Inflammatory macrophage treated with lipopolysaccharide for 1 hour (primary cell): ENCODE measurements at regions not wholly inside any gene's neighbourhood (a gene's known extent, or its start where the extent isn't known, plus 50 kb on each side); places are given as distances from the start of the nearest gene placed in this dataset.

ENCODE experiments used
- DNase-seq, 2 donors: peaks; one replicate each; pipeline ENCODE4 v3.0.0-alpha.2; 2020 to 2022

DNA sequence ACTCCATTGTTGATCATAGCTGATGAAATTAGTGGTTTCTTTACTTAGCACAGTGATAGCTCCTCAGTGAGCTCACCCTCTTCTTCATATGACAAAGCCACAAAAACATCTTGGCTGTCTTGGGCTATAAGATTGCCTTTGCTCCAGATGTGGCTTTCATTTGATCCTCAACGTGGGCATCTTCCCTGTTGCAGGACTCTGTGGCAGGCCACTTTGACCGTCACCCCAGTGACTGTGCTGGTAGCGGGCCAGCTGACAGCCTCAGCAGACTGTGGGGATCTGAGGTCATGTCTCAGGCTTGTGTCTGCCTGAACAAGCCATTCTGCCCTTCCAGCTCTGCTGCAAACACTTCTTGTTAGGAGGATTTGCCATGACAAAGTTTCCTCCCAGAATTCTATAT, 422.2 kb downstream of the NR2F1-AS1 start:
- no peak for DNase-seq

- DNase-seq = no peak
These were observed 424.5 kb downstream of the NR2F1-AS1 start for GRCh38 chr5:93156566-93156965.

- no peak for DNase-seq
These were observed 426.5 kb downstream of the NR2F1-AS1 start for GRCh38 chr5:93154535-93154934.

DNA sequence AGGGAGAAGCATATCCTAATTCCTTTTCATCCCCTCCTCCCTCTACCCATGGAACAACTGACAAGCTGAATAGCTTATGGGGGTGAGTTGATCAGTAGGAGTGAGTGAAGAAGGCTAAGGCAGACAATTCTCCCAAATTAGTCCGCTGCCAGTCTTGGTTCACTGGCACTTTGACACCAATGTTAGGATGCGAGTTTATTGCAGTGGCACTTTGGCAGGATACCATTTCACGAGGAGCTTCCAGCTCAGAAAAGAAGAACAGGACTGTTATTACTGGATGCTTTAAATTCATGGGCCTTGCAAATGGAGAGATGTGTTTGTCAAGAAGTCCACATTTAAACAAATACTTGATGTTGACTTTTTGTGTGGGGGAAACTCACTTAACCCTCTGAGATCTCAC, 427.6 kb downstream of the NR2F1-AS1 start:
- no peak for DNase-seq

DNA sequence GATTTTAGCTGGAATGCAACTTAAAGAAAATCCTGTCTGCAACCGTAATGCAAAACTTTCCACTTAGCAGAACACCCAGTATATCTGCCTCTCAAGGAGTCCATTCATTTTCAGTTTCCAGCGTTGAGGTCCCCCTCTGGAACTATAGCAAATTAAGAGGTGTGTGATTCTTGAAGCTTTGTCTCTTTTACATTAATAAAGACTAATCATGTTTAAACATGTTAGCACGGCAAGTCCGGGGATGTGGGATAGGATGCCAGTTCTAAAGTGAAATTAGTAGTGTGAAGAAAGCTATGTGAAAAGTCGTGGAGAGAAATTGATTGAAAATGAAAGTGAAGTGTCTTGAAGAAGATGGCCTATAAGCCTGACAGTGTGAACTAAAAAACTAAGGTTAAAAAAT, 429.1 kb downstream of the NR2F1-AS1 start:
- DNase-seq = no peak

DNA sequence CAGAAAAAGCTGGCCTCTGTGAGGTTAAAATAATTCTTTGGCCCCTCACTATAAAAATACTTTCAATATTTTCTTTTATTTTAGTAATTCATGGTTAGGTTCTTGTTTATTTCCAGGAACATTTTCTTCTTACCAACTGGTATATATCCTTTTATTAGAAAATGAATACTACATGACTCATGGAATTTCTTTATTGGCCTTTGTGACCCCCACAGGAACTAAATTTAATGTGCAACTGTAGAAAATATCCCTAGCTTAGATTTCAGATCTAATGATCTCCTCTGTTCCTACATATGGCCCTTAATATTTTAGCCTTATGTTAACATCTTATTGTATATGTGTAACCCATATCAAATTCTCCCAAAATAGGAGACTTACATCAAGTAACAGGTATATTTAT, 429.9 kb downstream of the NR2F1-AS1 start:
- no peak for DNase-seq

- DNase-seq = no peak
These were observed 430.6 kb downstream of the NR2F1-AS1 start for GRCh38 chr5:93150311-93151012.

DNA sequence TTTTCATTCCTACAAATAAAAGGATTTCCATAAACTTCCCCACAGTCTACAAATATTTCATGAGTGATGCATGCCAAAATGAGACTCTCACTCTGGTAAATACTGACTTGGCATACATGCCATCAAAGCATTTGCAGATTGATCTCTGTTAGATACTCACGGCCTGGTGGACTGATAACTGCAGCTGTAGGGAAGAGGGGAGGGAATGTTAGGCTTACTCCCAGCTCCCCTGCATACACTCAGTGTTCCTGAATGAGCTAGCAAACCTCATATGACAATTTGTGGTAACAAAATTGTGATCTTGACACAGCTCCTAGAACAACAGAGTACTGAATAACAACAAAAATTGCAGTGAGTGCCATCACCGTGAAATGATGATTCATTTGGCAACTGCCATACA, 435.3 kb downstream of the NR2F1-AS1 start:
- no peak for DNase-seq

DNA sequence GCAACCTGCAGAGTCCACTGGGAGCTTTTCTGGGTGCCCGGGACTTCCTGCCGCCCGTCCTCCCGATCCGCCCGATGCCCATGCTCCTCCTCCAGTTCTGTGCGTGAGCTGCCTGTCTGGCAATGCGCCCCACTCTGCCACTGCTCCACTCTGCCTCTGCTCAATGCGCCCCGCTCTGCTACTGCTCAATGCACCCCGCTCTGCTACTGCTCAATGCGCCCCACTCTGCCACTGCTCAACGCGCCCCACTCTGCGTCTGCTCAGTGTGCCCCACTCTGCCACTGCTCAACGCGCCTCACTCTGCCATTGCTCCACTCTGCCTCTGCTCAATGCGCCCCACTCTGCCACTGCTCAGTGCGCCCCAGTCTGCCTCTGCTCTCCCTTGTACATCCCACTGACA, 436.0 kb downstream of the NR2F1-AS1 start:
- no peak for DNase-seq

GRCh38 chr5:93141969-93142368, 439.1 kb downstream of the NR2F1-AS1 start:
- DNase-seq = no peak

- DNase-seq = no peak
These were observed 450.2 kb downstream of the NR2F1-AS1 start for GRCh38 chr5:93130624-93131490.

GRCh38 chr5:93126634-93127033, 454.4 kb downstream of the NR2F1-AS1 start:
- no peak for DNase-seq

GRCh38 chr5:93123127-93123526, 457.9 kb downstream of the NR2F1-AS1 start:
- DNase-seq = no peak

DNA sequence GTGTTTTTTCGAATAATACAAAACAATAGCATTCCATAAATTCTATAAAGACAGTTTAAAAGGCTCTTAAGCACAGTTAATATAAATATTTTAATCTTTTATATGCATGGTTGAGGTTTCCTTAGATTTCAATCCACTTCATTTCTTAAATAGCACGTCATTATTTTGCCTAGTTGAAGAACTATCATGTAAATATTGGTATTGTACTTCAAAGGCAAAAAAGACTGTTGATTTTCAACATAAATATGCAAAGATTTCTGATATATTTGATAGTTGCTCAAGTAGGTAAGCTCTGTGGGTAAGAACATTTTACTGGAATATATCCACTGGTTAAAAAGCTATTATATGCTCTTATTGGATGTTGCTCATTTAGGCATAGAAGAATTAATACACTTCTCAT, 458.6 kb downstream of the NR2F1-AS1 start:
- DNase-seq = no peak

DNA sequence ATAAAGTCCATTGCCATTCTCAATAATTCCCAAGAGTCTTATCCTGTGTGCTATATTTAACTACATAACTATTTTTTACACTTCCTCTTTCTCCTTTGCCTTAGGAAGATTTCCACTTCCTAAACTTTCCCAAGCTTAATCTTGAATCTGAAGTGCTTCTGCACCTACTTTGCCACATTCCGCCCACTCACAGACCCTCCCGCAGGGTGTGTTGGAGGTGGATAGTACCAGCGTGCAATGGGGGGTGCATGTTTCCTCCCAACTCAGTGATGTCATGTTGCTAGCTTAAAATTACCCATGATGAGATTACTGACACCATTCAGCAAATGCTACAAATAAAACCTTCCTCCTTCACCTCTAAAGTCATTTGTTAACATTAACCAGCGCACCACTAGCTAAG, 460.2 kb downstream of the NR2F1-AS1 start:
- no peak for DNase-seq

DNA sequence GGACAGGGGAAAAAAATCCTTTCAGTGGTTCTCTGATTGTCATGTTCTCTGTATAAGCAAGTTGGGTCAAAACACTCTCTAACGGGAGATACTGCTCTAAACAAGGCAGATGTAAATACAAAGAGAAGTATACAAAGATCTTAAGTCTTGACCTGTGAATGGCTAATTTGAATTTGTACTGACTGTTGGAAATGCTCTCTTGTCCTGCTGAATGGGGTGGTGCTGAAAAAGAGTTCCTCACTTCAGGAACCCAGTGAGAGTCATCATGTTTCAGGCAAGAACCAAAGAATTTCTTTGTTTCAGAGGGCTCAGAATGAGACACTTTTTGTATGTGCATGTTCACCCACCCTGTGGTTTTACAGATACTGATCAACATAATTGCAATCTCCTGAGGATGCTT, 461.0 kb downstream of the NR2F1-AS1 start:
- no peak for DNase-seq

DNA sequence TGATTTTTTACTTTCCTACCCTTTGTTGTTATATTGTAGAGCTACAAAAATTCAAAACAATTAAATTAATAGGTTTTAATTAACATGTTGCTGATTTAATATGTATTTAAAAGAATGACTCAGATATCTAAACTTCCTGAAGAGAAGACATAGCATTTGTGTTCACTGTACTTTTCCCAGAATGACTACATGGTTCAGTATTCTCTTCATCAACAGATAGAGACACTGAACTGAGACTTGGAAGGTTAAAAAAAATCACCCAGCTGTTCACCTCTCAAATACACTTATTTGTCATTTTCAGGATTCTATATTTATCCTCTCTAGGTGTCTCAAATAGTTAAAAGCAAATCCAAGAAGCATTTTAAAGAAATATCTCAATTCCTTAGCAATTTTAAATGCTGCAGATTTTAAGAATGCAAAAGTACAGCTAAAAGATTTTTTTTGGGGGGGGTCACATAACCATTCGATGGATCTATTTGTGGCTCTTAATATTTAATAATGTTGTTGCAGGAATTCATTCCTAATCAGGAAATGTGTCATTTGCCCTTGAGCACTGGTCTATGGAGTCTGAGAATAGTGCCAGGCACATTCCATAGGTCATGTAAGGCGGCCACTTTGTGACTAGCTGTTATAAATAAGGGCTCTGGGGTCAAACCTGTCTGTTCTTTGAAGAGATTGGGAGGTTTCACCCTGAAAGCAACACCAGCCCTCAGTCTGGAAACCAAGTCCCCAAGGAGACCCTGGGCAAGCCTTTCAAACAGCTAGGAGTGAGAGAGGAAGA, 463.1 kb downstream of the NR2F1-AS1 start:
- DNase-seq = no peak

DNA sequence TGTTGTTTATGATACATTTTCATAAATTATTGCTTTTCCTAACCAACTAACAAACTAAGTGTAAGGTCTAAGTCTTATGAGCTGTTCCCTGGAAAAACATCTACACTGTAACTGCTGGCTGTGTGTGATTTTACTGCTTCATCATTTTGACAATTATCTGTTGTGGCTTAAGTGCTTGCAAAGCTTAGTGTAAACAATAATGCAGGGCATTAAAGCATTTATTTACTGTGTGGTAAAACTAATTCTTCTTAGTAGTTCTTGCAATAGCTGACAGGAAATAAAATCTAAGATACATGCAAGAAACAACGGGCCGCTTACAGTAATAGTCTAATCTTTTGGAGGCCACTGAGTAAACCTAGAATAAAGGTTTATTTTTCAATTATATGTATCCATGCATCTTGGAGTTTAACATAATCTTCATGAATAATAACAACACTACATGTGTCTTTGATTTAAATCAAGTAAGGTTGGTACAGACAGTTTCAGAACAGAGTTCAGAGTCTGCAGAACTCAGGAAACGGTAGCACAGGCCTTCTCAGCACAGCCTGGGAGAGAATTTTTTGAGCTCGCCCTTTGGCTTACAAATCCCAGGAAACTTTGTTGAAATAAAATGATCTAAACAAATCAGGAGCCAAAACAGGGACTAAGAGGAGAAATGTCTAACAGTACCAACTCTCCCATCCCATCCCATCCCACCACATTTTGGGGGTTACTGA, 473.1 kb downstream of the NR2F1-AS1 start:
- no peak for DNase-seq

DNA sequence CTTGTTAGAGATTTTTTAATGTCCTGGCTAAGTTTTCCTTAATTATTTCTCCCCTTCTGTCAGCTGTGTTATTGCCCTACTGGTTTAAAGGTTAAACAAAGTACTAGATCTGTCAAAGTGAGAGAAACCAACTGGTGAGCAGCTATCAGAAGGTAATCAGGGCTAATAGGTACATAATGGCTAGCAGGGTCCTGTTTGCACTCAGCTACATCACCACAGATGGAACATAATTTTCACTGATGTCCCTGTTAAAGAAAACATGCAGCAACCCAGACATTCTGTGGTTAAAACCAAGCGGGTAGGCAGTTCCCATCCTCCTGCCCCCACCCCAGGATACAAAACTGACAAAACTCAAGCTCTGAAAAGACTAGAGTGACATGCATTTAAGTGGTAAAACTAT, 473.9 kb downstream of the NR2F1-AS1 start:
- no peak for DNase-seq

DNA sequence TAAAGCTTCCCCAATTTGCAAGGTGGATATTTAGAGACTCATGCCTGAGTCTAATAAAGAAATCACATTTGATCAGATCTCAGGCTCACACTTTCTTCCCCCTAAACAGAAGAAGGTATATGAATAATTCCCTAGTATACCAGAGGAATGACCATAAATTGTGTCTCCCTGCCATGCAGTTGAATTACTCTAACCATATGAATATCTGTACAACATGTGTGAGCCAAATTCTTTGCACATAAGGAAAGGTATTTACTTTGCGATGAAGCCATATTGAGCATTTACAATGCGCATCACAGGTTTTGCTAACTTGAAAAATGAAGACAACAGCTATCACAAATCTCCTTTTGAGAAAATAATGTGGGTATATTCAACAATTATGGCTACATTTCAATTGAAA, 479.4 kb downstream of the NR2F1-AS1 start:
- DNase-seq = no peak

DNA sequence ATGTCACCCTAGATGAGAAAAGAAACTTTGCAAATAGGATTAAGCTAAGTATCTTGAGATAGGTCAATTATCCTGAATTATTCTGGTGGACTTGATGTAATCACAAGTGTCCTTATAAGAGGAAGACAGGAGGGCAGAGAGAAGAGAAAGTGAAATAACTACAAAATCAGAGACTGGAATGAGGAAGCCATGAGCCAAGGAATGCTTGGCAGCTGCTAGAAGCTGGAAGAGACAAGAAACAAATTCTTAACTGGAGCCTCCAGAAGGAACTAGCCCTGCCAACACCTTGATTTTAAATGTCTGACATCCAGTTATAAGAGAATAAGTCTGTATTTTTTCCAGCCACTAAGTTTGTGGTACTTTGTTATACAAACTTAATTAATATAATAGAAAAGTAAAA, 480.0 kb downstream of the NR2F1-AS1 start:
- no peak for DNase-seq

DNA sequence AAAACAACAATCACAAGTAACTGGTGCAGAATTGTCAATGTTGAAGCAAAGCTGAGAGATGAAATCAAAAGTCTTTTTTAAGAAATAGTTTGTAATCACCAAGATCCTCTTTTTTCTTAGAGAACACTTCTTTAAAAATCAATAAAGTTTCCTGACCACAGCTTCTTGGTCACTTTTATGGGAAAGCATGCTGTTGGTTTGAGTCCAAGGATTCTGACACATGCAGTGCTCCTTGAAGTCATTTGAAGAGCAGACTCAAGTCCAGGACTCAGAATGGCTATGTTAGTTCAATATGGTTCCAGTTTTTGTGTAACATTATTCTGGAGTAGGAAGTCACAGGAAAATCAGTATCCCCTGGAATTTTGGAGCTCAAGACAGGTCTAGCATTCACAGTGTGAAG, 480.6 kb downstream of the NR2F1-AS1 start:
- no peak for DNase-seq

GRCh38 chr5:93099902-93100347, 481.1 kb downstream of the NR2F1-AS1 start:
- DNase-seq = no peak
